Smooth muscle cell (in vitro differentiated cells): ENCODE measurements at regions not wholly inside any gene's neighbourhood (a gene's known extent, or its start where the extent isn't known, plus 50 kb on each side); places are given as distances from the start of the nearest gene placed in this dataset.

Experiments
- DNase-seq: peaks from one replicate; lab custom pipeline; 2025; ENCODE audit not compliant: unreplicated experiment; lab: John Stamatoyannopoulos, UW
- H2AFZ ChIP-seq: fragments of 200-600 bp; sonication (generic); 2 replicates; pipeline ENCODE4 v1.6.0; 2016; ENCODE audit warnings: antibody characterized with exemption, low read depth, mild to moderate bottlenecking
- H3F3A ChIP-seq: fragments of 200-600 bp; sonication (generic); 2 replicates; pipeline ENCODE4 v1.6.0; 2017; ENCODE audit warnings: antibody characterized with exemption, low read depth
- H3K27ac ChIP-seq: fragments of 200-600 bp; sonication (generic); 2 replicates; pipeline ENCODE4 v1.5.1; 2016; ENCODE audit warnings: low read depth, mild to moderate bottlenecking
- H3K27me3 ChIP-seq: fragments of 200-600 bp; sonication (generic); 2 replicates; pipeline ENCODE4 v1.6.1; 2016; ENCODE audit warnings: low read depth, mild to moderate bottlenecking
- H3K36me3 ChIP-seq: fragments of 200-600 bp; sonication (generic); 2 replicates; pipeline ENCODE4 v1.5.1; 2016; ENCODE audit warnings: low read depth
- H3K4me1 ChIP-seq: fragments of 200-600 bp; sonication (generic); 2 replicates; pipeline ENCODE4 v1.5.1; 2016; ENCODE audit warnings: low read depth
- H3K4me2 ChIP-seq: fragments of 200-600 bp; sonication (generic); 2 replicates; pipeline ENCODE4 v1.6.0; 2016; ENCODE audit warnings: mild to moderate bottlenecking
- H3K4me3 ChIP-seq: fragments of 200-600 bp; sonication (generic); 2 replicates; pipeline ENCODE4 v1.5.1; 2016; ENCODE audit warnings: mild to moderate bottlenecking
- H3K79me2 ChIP-seq: fragments of 200-600 bp; sonication (generic); 2 replicates; pipeline ENCODE4 v1.6.0; 2016; ENCODE audit warnings: low read depth, mild to moderate bottlenecking
- H3K9ac ChIP-seq: fragments of 200-600 bp; sonication (generic); 2 replicates; pipeline ENCODE4 v1.6.0; 2016; ENCODE audit warnings: low read depth
- H3K9me3 ChIP-seq: fragments of 200-600 bp; sonication (generic); replicated peaks from 2 replicates; pipeline ENCODE4 v1.5.1; 2016; ENCODE audit warnings: low read depth
- H4K20me1 ChIP-seq: fragments of 200-600 bp; sonication (generic); 2 replicates; pipeline ENCODE4 v1.6.0; 2016; ENCODE audit warnings: low read depth
- WGBS: methylation state at CpG from one replicate; pipeline ENCODE4 v1.1.7; 2016; ENCODE audit warnings: low lambda C conversion rate; 5-methylcytosine and 5-hydroxymethylcytosine counted together
- TF ChIP-seq, protein P1 (sequence below): fragments of 200-600 bp; sonication (generic); IDR thresholded peaks from 2 replicates; pipeline ENCODE4 v1.5.1; 2017; ENCODE audit warnings: borderline replicate concordance, mild to moderate bottlenecking, antibody characterized with exemption; ENCODE audit not compliant: insufficient read depth, poor library complexity, severe bottlenecking

GRCh38 chr16:17901309-17901708 is 430.5 kb upstream of the XYLT1 start:
- 89% methylated on average over 1 of the region's 1 CpG for WGBS
- no peak overlapping the region for H3K9ac ChIP-seq
- no peak for DNase-seq
- H3K4me2 ChIP-seq, result no peak overlapping the region
- no peaks in the 10 kb centered on the region for H3F3A ChIP-seq
- H3K79me2 ChIP-seq, result no peaks in the 10 kb centered on the region
- no peaks in the 10 kb centered on the region for H4K20me1 ChIP-seq
- H3K27me3 ChIP-seq, result no peaks in the 10 kb centered on the region
- H2AFZ ChIP-seq, result no peak overlapping the region
- H3K4me1 ChIP-seq, result no peaks in the 10 kb centered on the region
- no peaks in the 10 kb centered on the region for H3K36me3 ChIP-seq
- no peaks in the 10 kb centered on the region for H3K9me3 ChIP-seq
- H3K4me3 ChIP-seq, result no peak overlapping the region
- H3K27ac ChIP-seq, result no peak overlapping the region
- TF ChIP-seq, protein P1, sequence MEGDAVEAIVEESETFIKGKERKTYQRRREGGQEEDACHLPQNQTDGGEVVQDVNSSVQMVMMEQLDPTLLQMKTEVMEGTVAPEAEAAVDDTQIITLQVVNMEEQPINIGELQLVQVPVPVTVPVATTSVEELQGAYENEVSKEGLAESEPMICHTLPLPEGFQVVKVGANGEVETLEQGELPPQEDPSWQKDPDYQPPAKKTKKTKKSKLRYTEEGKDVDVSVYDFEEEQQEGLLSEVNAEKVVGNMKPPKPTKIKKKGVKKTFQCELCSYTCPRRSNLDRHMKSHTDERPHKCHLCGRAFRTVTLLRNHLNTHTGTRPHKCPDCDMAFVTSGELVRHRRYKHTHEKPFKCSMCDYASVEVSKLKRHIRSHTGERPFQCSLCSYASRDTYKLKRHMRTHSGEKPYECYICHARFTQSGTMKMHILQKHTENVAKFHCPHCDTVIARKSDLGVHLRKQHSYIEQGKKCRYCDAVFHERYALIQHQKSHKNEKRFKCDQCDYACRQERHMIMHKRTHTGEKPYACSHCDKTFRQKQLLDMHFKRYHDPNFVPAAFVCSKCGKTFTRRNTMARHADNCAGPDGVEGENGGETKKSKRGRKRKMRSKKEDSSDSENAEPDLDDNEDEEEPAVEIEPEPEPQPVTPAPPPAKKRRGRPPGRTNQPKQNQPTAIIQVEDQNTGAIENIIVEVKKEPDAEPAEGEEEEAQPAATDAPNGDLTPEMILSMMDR, result no peak

DNA sequence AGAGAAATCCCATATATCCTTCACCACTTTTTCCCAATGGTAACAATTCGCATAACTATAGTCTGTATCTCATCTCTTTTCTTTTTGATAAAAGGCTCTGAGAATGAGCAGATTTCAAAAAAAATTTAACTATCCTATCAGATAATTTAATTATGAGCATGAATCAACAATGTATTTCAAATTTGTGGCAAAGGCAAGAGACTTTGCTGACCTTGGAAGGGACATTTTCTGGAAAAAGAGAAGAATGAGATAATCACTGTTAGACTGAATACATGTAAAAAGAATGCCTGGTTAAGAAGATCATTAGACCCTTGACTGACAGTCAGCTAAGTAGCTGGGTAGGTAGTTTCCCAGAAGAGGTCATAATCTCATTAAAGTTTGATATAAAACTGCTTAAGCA is 428.4 kb upstream of the XYLT1 start:
- Histone ChIP-seq H2AFZ (no peak overlapping the region), H3K9ac (no peak overlapping the region), H3K79me2 (no peaks in the 10 kb centered on the region), H3K9me3 (no peaks in the 10 kb centered on the region), H3K4me3 (no peak overlapping the region), H4K20me1 (no peaks in the 10 kb centered on the region), H3F3A (no peaks in the 10 kb centered on the region), H3K4me2 (no peak overlapping the region), H3K36me3 (no peaks in the 10 kb centered on the region), H3K4me1 (no peaks in the 10 kb centered on the region), H3K27me3 (no peaks in the 10 kb centered on the region), H3K27ac (no peak overlapping the region)
- 93% methylated on average over 1 of the region's 1 CpG for WGBS
- DNase-seq, result no peak
- TF ChIP-seq, protein P1, result no peak

GRCh38 chr16:17887963-17888362 is 417.2 kb upstream of the XYLT1 start:
- TF ChIP-seq, protein P1, result no peak
- Histone ChIP-seq H3K4me2 (no peak overlapping the region), H3K79me2 (no peaks in the 10 kb centered on the region), H3K36me3 (no peaks in the 10 kb centered on the region), H3F3A (no peaks in the 10 kb centered on the region), H4K20me1 (no peaks in the 10 kb centered on the region), H3K4me1 (no peaks in the 10 kb centered on the region), H3K9ac (no peak overlapping the region), H2AFZ (no peak overlapping the region), H3K9me3 (no peaks in the 10 kb centered on the region), H3K27me3 (no peaks in the 10 kb centered on the region), H3K4me3 (no peak overlapping the region), H3K27ac (no peak overlapping the region)
- DNase-seq, result no peak
- WGBS, result 87% methylated on average over 3 of the region's 3 CpGs

- no peak overlapping the region for H3K4me2 ChIP-seq
- H3K36me3 ChIP-seq, result no peaks in the 10 kb centered on the region
- TF ChIP-seq, protein P1, result no peak
- no peaks in the 10 kb centered on the region for H4K20me1 ChIP-seq
- H3K79me2 ChIP-seq, result no peaks in the 10 kb centered on the region
- no peak overlapping the region for H3K4me3 ChIP-seq
- no peaks in the 10 kb centered on the region for H3F3A ChIP-seq
- H2AFZ ChIP-seq, result no peak overlapping the region
- no peaks in the 10 kb centered on the region for H3K9me3 ChIP-seq
- no peaks in the 10 kb centered on the region for H3K27me3 ChIP-seq
- H3K9ac ChIP-seq, result no peak overlapping the region
- 66% methylated on average over 7 of the region's 7 CpGs for WGBS
- no peak overlapping the region for H3K27ac ChIP-seq
- no peak for DNase-seq
- H3K4me1 ChIP-seq, result no peaks in the 10 kb centered on the region
Measured at GRCh38 chr16:17885659-17886207, 415.0 kb upstream of the XYLT1 start.
